Keratinocyte (primary cell): ENCODE measurements at regions not wholly inside any gene's neighbourhood (a gene's known extent, or its start where the extent isn't known, plus 50 kb on each side); places are given as distances from the start of the nearest gene placed in this dataset.
A peak's percentile ranks its signal among the peaks of the same experiment; 100 is the strongest.

ENCODE experiments used
- DNase-seq: peaks from one replicate; pipeline ENCODE4 v3.0.0-alpha.2; 2011; ENCODE audit warnings: low read depth, missing footprints, low spot score
- FAIRE-seq: peaks from 2 replicates; lab custom pipeline; 2011; peaks lifted over from hg19 to GRCh38; lab: Jason Lieb, UNC
- H2AFZ ChIP-seq: 2 replicates; pipeline ENCODE4 v1.6.0; 2012; ENCODE audit warnings: low read length, control low read depth, inconsistent platforms; ENCODE audit not compliant: control insufficient read depth
- H3K27ac ChIP-seq: 2 replicates; pipeline ENCODE4 v1.5.1; 2011; ENCODE audit warnings: low read length; ENCODE audit not compliant: control insufficient read depth, insufficient read depth
- H3K27me3 ChIP-seq: 3 replicates; pipeline ENCODE4 v1.6.0; 2011; ENCODE audit warnings: low read length; ENCODE audit not compliant: control insufficient read depth, insufficient read depth; ENCODE audit errors: extremely low read depth
- H3K36me3 ChIP-seq, 2 experiments: 2 replicates in 1 of 2; 3 replicates in 1 of 2; pipeline ENCODE4 v1.5.1; 2011; ENCODE audit warnings: low read length in 2 of 2, mild to moderate bottlenecking in 1 of 2; ENCODE audit not compliant: control insufficient read depth in 2 of 2, insufficient read depth in 2 of 2; ENCODE audit errors: extremely low read depth in 1 of 2
- H3K4me1 ChIP-seq: 3 replicates; pipeline ENCODE4 v1.5.1; 2011; ENCODE audit warnings: low read length; ENCODE audit not compliant: control insufficient read depth, insufficient read depth; ENCODE audit errors: extremely low read depth
- H3K4me2 ChIP-seq: 3 replicates; pipeline ENCODE4 v1.6.0; 2011; ENCODE audit warnings: low read depth, low read length; ENCODE audit not compliant: control insufficient read depth, insufficient read depth; ENCODE audit errors: extremely low read depth
- H3K4me3 ChIP-seq, 3 experiments: fragments of 200-600 bp in 1 of 3; sonication (generic) in 1 of 3; 2 replicates in 2 of 3; 3 replicates in 1 of 3; pipeline ENCODE4 v1.5.1; 2011 to 2016; ENCODE audit warnings: low read length in 3 of 3, mild to moderate bottlenecking in 3 of 3, control low read depth in 2 of 3, inconsistent platforms in 1 of 3, low read depth in 1 of 3, mixed read lengths in 1 of 3, mixed run types in 1 of 3, moderate library complexity in 1 of 3; ENCODE audit not compliant: control insufficient read depth in 2 of 3, insufficient read depth in 2 of 3; ENCODE audit errors: extremely low read depth in 1 of 3
- H3K79me2 ChIP-seq: 2 replicates; pipeline ENCODE4 v1.6.0; 2012; ENCODE audit warnings: low read length; ENCODE audit not compliant: control insufficient read depth, insufficient read depth
- H3K9ac ChIP-seq: 3 replicates; pipeline ENCODE4 v1.6.0; 2011; ENCODE audit warnings: low read length; ENCODE audit not compliant: control insufficient read depth, insufficient read depth; ENCODE audit errors: extremely low read depth
- H3K9me1 ChIP-seq: 3 replicates; pipeline ENCODE4 v1.6.0; 2011; ENCODE audit warnings: low read length; ENCODE audit not compliant: control insufficient read depth, insufficient read depth; ENCODE audit errors: extremely low read depth
- H3K9me3 ChIP-seq: 2 replicates; pipeline ENCODE4 v1.5.1; 2012; ENCODE audit warnings: low read depth, low read length; ENCODE audit not compliant: control insufficient read depth
- H4K20me1 ChIP-seq: 3 replicates; pipeline ENCODE4 v1.6.0; 2011; ENCODE audit warnings: low read length; ENCODE audit not compliant: control insufficient read depth, insufficient read depth; ENCODE audit errors: extremely low read depth
- CTCF ChIP-seq, 3 experiments: IDR thresholded peaks in 1 of 3; conservative IDR thresholded peaks in 1 of 3; optimal IDR thresholded peaks in 1 of 3; 2 replicates in 2 of 3; 3 replicates in 1 of 3; pipeline versions ENCODE3 to v1.5.1; 2011; ENCODE audit warnings: low read length in 3 of 3, mild to moderate bottlenecking in 3 of 3, moderate library complexity in 2 of 3, control low read depth in 1 of 3, inconsistent platforms in 1 of 3; ENCODE audit not compliant: insufficient read depth in 2 of 3; ENCODE audit errors: extremely low read depth in 1 of 3
- EZH2 ChIP-seq: IDR thresholded peaks from one replicate; pipeline ENCODE4 v1.6.1; 2012; ENCODE audit warnings: inconsistent platforms, mild to moderate bottlenecking, low read length, moderate library complexity
- dilution Hi-C: fragments of 300-500 bp; cut with MboI; formaldehyde crosslinking; loops from one replicate; pipeline ENCODE4 v1.7.0; 2020; ENCODE audit warnings: low sequenced_read_pairs; ENCODE audit not compliant: extremely low pct_ligation_motif_present

- Histone ChIP-seq H3K79me2 (no peaks in the 10 kb centered on the region), H3K9me1 (no peaks in the 10 kb centered on the region), H3K36me3 (no peaks in the 10 kb centered on the region), H2AFZ (no peak overlapping the region), H4K20me1 (no peaks in the 10 kb centered on the region), H3K4me3 (no peak overlapping the region), H3K9ac (no peak overlapping the region), H3K27me3 (no peaks in the 10 kb centered on the region), H3K4me1 (no peaks in the 10 kb centered on the region), H3K4me2 (no peak overlapping the region), H3K27ac (no peak overlapping the region), H3K9me3 (no peaks in the 10 kb centered on the region)
- no peak for FAIRE-seq
- TF ChIP-seq CTCF (optimal IDR thresholded peaks at IDR 0.05 in 1 of 3, IDR thresholded peaks at IDR 0.05 in 1 of 3, conservative IDR thresholded peaks at IDR 0.05 in 1 of 3; ENCODE audit: extremely low read depth in 1 of 3, insufficient read depth in 2 of 3, low read length in 3 of 3) (peak in 2 of 3 experiments; percentile 24 to 41), EZH2 (no peak)
- no peak for DNase-seq
- dilution Hi-C loops = no loop called here
These were observed 221.7 kb upstream of the GPC6 start for GRCh38 chr13:93004919-93005318.

GRCh38 chr13:93007928-93008327 lies 218.7 kb upstream of the GPC6 start:
- FAIRE-seq = no peak

More at GRCh38 chr13:93007928-93008327, 218.7 kb upstream of the GPC6 start:
- dilution Hi-C loops = no loop called here
- no peaks in the 10 kb centered on the region for H3K27me3 ChIP-seq
- no peaks in the 10 kb centered on the region for H3K9me1 ChIP-seq
- no peak overlapping the region for H3K4me3 ChIP-seq
- no peak overlapping the region for H3K4me2 ChIP-seq
- H3K4me1 ChIP-seq = no peaks in the 10 kb centered on the region
- H4K20me1 ChIP-seq = no peaks in the 10 kb centered on the region
- no peak overlapping the region for H3K27ac ChIP-seq
- DNase-seq = no peak
- no peak overlapping the region for H3K9ac ChIP-seq
- TF ChIP-seq CTCF (optimal IDR thresholded peaks at IDR 0.05 in 1 of 3, IDR thresholded peaks at IDR 0.05 in 1 of 3, conservative IDR thresholded peaks at IDR 0.05 in 1 of 3; ENCODE audit: extremely low read depth in 1 of 3, insufficient read depth in 2 of 3, low read length in 3 of 3) (no peak), EZH2 (no peak)
- H2AFZ ChIP-seq = no peak overlapping the region
- H3K79me2 ChIP-seq = no peaks in the 10 kb centered on the region
- H3K9me3 ChIP-seq = no peaks in the 10 kb centered on the region
- H3K36me3 ChIP-seq = no peaks in the 10 kb centered on the region
